ENCODE measurements at regions not wholly inside any gene's neighbourhood (a gene's known extent, or its start where the extent isn't known, plus 50 kb on each side); places are given as distances from the start of the nearest gene placed in this dataset.

- Histone ChIP-seq H3K4me1 (ENCODE audit: insufficient read depth, low read length, severe bottlenecking) (no peaks in the 10 kb centered on the region), H3K9ac (ENCODE audit: low read length) (no peak overlapping the region), H3K27ac (ENCODE audit: low read depth, low read length, poor library complexity, severe bottlenecking) (no peak overlapping the region), H3F3A (ENCODE audit: insufficient read depth, low read length) (no peaks in the 10 kb centered on the region), H3K4me2 (ENCODE audit: low read length) (no peak overlapping the region), H3K9me2 (ENCODE audit: low read depth, low read length) (no peaks in the 10 kb centered on the region), H3K4me3 (ENCODE audit: low read depth, low read length, poor library complexity, severe bottlenecking) (no peak overlapping the region), H3K9me3 (ENCODE audit: low read length) (no peaks in the 10 kb centered on the region), H3K79me2 (ENCODE audit: insufficient read depth, low read length) (no peaks in the 10 kb centered on the region), H2AFZ (ENCODE audit: low read length) (no peak overlapping the region), H3K36me3 (ENCODE audit: insufficient read depth, low read length) (no peaks in the 10 kb centered on the region), H4K20me1 (ENCODE audit: insufficient read depth, low read length) (no peaks in the 10 kb centered on the region), H3K27me3 (ENCODE audit: insufficient read depth, low read length) (peaks cover 8% of the 10 kb centered on the region; the same call in 1 of the 2 replicates)
- no peak for TF ChIP-seq EZH2 (IDR thresholded peaks at IDR 0.05; ENCODE audit: borderline replicate concordance, low read length)
- TF ChIP-seq CTCF (IDR thresholded peaks at IDR 0.05; ENCODE audit: low read length), result no peak
Measured at GRCh38 chr2:118176601-118177000, 88.3 kb downstream of the INSIG2 start.

- H3K27ac ChIP-seq (ENCODE audit: low read depth, low read length, poor library complexity, severe bottlenecking), result no peak overlapping the region
- no peak overlapping the region for H2AFZ ChIP-seq (ENCODE audit: low read length)
- H3K4me1 ChIP-seq (ENCODE audit: insufficient read depth, low read length, severe bottlenecking), result no peaks in the 10 kb centered on the region
- H3K79me2 ChIP-seq (ENCODE audit: insufficient read depth, low read length), result no peaks in the 10 kb centered on the region
- no peaks in the 10 kb centered on the region for H3K36me3 ChIP-seq (ENCODE audit: insufficient read depth, low read length)
- no peak overlapping the region for H3K4me2 ChIP-seq (ENCODE audit: low read length)
- H3K27me3 ChIP-seq (ENCODE audit: insufficient read depth, low read length), result no peaks in the 10 kb centered on the region
- H3F3A ChIP-seq (ENCODE audit: insufficient read depth, low read length), result no peaks in the 10 kb centered on the region
- no peaks in the 10 kb centered on the region for H3K9me3 ChIP-seq (ENCODE audit: low read length)
- TF ChIP-seq CTCF (IDR thresholded peaks at IDR 0.05; ENCODE audit: low read length), result no peak
- no peak for TF ChIP-seq EZH2 (IDR thresholded peaks at IDR 0.05; ENCODE audit: borderline replicate concordance, low read length)
- no peaks in the 10 kb centered on the region for H4K20me1 ChIP-seq (ENCODE audit: insufficient read depth, low read length)
- no peak overlapping the region for H3K4me3 ChIP-seq (ENCODE audit: low read depth, low read length, poor library complexity, severe bottlenecking)
- H3K9ac ChIP-seq (ENCODE audit: low read length), result no peak overlapping the region
- H3K9me2 ChIP-seq (ENCODE audit: low read depth, low read length), result no peaks in the 10 kb centered on the region
Measured at GRCh38 chr2:118171546-118171945, 83.3 kb downstream of the INSIG2 start.

GRCh38 chr2:118169359-118170005, 81.2 kb downstream of the INSIG2 start:
- H3K9me3 ChIP-seq (ENCODE audit: low read length), result no peaks in the 10 kb centered on the region
- H2AFZ ChIP-seq (ENCODE audit: low read length), result no peak overlapping the region
- no peaks in the 10 kb centered on the region for H4K20me1 ChIP-seq (ENCODE audit: insufficient read depth, low read length)
- H3K9ac ChIP-seq (ENCODE audit: low read length), result no peak overlapping the region
- TF ChIP-seq CTCF (IDR thresholded peaks at IDR 0.05; ENCODE audit: low read length) (no peak), EZH2 (IDR thresholded peaks at IDR 0.05; ENCODE audit: borderline replicate concordance, low read length) (no peak)
- H3K27ac ChIP-seq (ENCODE audit: low read depth, low read length, poor library complexity, severe bottlenecking), result no peak overlapping the region
- no peak overlapping the region for H3K4me2 ChIP-seq (ENCODE audit: low read length)
- H3K4me3 ChIP-seq (ENCODE audit: low read depth, low read length, poor library complexity, severe bottlenecking), result no peak overlapping the region
- H3K4me1 ChIP-seq (ENCODE audit: insufficient read depth, low read length, severe bottlenecking), result no peaks in the 10 kb centered on the region
- no peaks in the 10 kb centered on the region for H3K79me2 ChIP-seq (ENCODE audit: insufficient read depth, low read length)
- no peaks in the 10 kb centered on the region for H3K36me3 ChIP-seq (ENCODE audit: insufficient read depth, low read length)
- H3K27me3 ChIP-seq (ENCODE audit: insufficient read depth, low read length), result no peaks in the 10 kb centered on the region; the same call in 1 of the 2 replicates
- no peaks in the 10 kb centered on the region for H3K9me2 ChIP-seq (ENCODE audit: low read depth, low read length)
- H3F3A ChIP-seq (ENCODE audit: insufficient read depth, low read length), result no peaks in the 10 kb centered on the region
